ENCODE measurements at regions not wholly inside any gene's neighbourhood (a gene's known extent, or its start where the extent isn't known, plus 50 kb on each side); places are given as distances from the start of the nearest gene placed in this dataset.
"Not testable (repeated sequence)": the region's sequence is repeated elsewhere in the genome, so short reads cannot be mapped to it uniquely, and the experiment has no call there.

- not testable (repeated sequence) for DNase-seq
Measured at GRCh38 chr10:65100881-65101280, 1579.7 kb downstream of the REEP3 start.

GRCh38 chr10:65110009-65110408 is 1588.8 kb downstream of the REEP3 start:
- no peak for DNase-seq

- not testable (repeated sequence) for DNase-seq
Measured at GRCh38 chr10:65111059-65111458, 1589.9 kb downstream of the REEP3 start.

- no peak for DNase-seq
Measured at GRCh38 chr10:65112573-65112972, 1591.4 kb downstream of the REEP3 start.

- DNase-seq = no peak
Measured at GRCh38 chr10:65123120-65123519, 1601.9 kb downstream of the REEP3 start.

- no peak for DNase-seq
Measured at GRCh38 chr10:65125212-65125611, 1604.0 kb downstream of the REEP3 start.

GRCh38 chr10:65126288-65126687 is 1605.1 kb downstream of the REEP3 start:
- DNase-seq = no peak

GRCh38 chr10:65128277-65128676 is 1607.1 kb downstream of the REEP3 start:
- no peak for DNase-seq

GRCh38 chr10:65130162-65130758 is 1609.1 kb downstream of the REEP3 start:
- DNase-seq = no peak

GRCh38 chr10:65133652-65134051 is 1612.5 kb downstream of the REEP3 start:
- no peak for DNase-seq

- DNase-seq = no peak
Measured at GRCh38 chr10:65135508-65135907, 1614.3 kb downstream of the REEP3 start.

GRCh38 chr10:65142641-65143435 is 1621.6 kb downstream of the REEP3 start:
- no peak for DNase-seq

GRCh38 chr10:65143723-65144122 is 1622.5 kb downstream of the REEP3 start:
- no peak for DNase-seq

- no peak for DNase-seq
Measured at GRCh38 chr10:65149878-65150277, 1628.7 kb downstream of the REEP3 start.

GRCh38 chr10:65166272-65166671 is 1645.1 kb downstream of the REEP3 start:
- no peak for DNase-seq

- no peak for DNase-seq
Measured at GRCh38 chr10:65172249-65172648, 1651.0 kb downstream of the REEP3 start.

GRCh38 chr10:65176994-65177393 is 1655.8 kb downstream of the REEP3 start:
- DNase-seq = no peak

- no peak for DNase-seq
Measured at GRCh38 chr10:65183236-65183635, 1662.0 kb downstream of the REEP3 start.

GRCh38 chr10:65186668-65187067 is 1665.5 kb downstream of the REEP3 start:
- not testable (repeated sequence) for DNase-seq

- no peak for DNase-seq
Measured at GRCh38 chr10:65194126-65194525, 1672.9 kb downstream of the REEP3 start.

GRCh38 chr10:65194555-65194954 is 1673.4 kb downstream of the REEP3 start:
- no peak for DNase-seq

GRCh38 chr10:65196111-65196510 is 1674.9 kb downstream of the REEP3 start:
- no peak for DNase-seq

GRCh38 chr10:65197935-65198334 is 1676.7 kb downstream of the REEP3 start:
- no peak for DNase-seq

GRCh38 chr10:65201491-65201890 is 1680.3 kb downstream of the REEP3 start:
- DNase-seq = no peak

- no peak for DNase-seq
Measured at GRCh38 chr10:65204999-65205398, 1683.8 kb downstream of the REEP3 start.

Measured in Kasumi-1 (cell line).